ENCODE measurements at regions not wholly inside any gene's neighbourhood (a gene's known extent, or its start where the extent isn't known, plus 50 kb on each side); places are given as distances from the start of the nearest gene placed in this dataset.
"Not testable (repeated sequence)": the region's sequence is repeated elsewhere in the genome, so short reads cannot be mapped to it uniquely, and the experiment has no call there.

DNA sequence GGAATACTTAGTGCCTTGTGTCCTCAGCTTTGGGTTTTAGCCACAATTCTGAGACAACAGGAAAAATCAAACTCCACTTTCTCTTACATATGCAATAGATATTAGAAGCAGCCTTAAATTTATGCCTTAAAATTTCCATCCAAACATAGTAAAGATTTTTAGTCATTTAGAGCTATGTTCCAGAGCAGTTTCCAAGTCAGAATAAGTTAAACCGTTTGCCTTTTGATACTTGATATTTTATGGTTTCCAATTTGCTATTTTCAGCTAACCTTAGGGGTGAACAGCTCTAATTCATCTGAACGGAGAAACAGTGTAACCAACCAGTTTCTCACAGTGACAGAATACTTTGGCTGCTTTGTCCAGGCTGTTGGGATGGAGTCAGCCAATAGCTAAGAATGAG is 125.8 kb upstream of the RXFP1 start:
- Histone ChIP-seq H3K4me1 (ENCODE audit: control insufficient read depth, low read length) (no peaks in the 10 kb centered on the region), H3K36me3 (ENCODE audit: control insufficient read depth, low read length) (no peaks in the 10 kb centered on the region), H3K4me3 (ENCODE audit: low read length) (no peak overlapping the region), H3K9me3 (ENCODE audit: control insufficient read depth, insufficient read depth, low read length) (no peaks in the 10 kb centered on the region), H3F3A (ENCODE audit: control insufficient read depth, insufficient read depth) (no peaks in the 10 kb centered on the region), H3K79me2 (ENCODE audit: control insufficient read depth, low read length) (no peaks in the 10 kb centered on the region), H3K9me2 (replicated peaks; ENCODE audit: control insufficient read depth, low read length) (no peaks in the 10 kb centered on the region), H4K20me1 (ENCODE audit: control insufficient read depth, insufficient read depth, low read depth, low read length) (no peaks in the 10 kb centered on the region), H3K27me3 (ENCODE audit: control insufficient read depth, low read length) (no peaks in the 10 kb centered on the region), H3K4me2 (ENCODE audit: low read length) (no peak overlapping the region), H3K27ac (ENCODE audit: low read depth, low read length) (no peak overlapping the region)
- no peak for TF ChIP-seq CTCF (IDR thresholded peaks at IDR 0.05; ENCODE audit: low read depth, low read length, poor library complexity, severe bottlenecking)

DNA sequence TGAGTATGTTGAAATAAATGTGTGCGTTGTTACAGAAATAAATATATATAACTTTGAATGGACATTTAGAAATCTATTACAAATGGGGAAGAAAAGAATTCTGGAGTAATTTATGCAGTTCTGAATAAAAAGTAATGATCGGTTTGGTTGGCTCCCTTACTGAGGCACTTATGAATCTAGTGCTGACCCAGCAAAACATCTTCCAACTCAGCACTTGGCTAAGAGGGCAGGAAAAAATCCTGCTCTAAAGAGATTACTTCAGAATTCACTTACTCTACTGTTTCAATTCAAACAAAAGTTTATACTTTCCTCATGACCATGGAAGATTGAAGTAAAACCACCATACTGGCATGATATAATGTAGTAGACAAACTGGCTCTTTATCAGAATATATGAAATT is 123.9 kb upstream of the RXFP1 start:
- H3K27ac ChIP-seq (ENCODE audit: low read depth, low read length), result no peak overlapping the region
- no peaks in the 10 kb centered on the region for H3K9me3 ChIP-seq (ENCODE audit: control insufficient read depth, insufficient read depth, low read length)
- H4K20me1 ChIP-seq (ENCODE audit: control insufficient read depth, insufficient read depth, low read depth, low read length), result no peaks in the 10 kb centered on the region
- no peak overlapping the region for H3K4me2 ChIP-seq (ENCODE audit: low read length)
- H3K4me3 ChIP-seq (ENCODE audit: low read length), result no peak overlapping the region
- no peaks in the 10 kb centered on the region for H3K79me2 ChIP-seq (ENCODE audit: control insufficient read depth, low read length)
- no peaks in the 10 kb centered on the region for H3K36me3 ChIP-seq (ENCODE audit: control insufficient read depth, low read length)
- no peaks in the 10 kb centered on the region for H3K4me1 ChIP-seq (ENCODE audit: control insufficient read depth, low read length)
- TF ChIP-seq EZH2phosphoT487 (IDR thresholded peaks at IDR 0.05; ENCODE audit: borderline replicate concordance, low read length), result no peak
- no peak for TF ChIP-seq CTCF (IDR thresholded peaks at IDR 0.05; ENCODE audit: low read depth, low read length, poor library complexity, severe bottlenecking)
- no peaks in the 10 kb centered on the region for H3K9me2 ChIP-seq (replicated peaks; ENCODE audit: control insufficient read depth, low read length)
- H3F3A ChIP-seq (ENCODE audit: control insufficient read depth, insufficient read depth), result no peaks in the 10 kb centered on the region
- H3K27me3 ChIP-seq (ENCODE audit: control insufficient read depth, low read length), result no peaks in the 10 kb centered on the region

GRCh38 chr4:158407961-158408360 is 113.7 kb upstream of the RXFP1 start:
- not testable (repeated sequence) for H3K36me3 ChIP-seq (ENCODE audit: control insufficient read depth, low read length); H3K4me1 ChIP-seq (ENCODE audit: control insufficient read depth, low read length); H3K79me2 ChIP-seq (ENCODE audit: control insufficient read depth, low read length); H3K9me3 ChIP-seq (ENCODE audit: control insufficient read depth, insufficient read depth, low read length); H3K9me2 ChIP-seq (replicated peaks; ENCODE audit: control insufficient read depth, low read length); H3F3A ChIP-seq (ENCODE audit: control insufficient read depth, insufficient read depth); H3K27me3 ChIP-seq (ENCODE audit: control insufficient read depth, low read length); H3K4me2 ChIP-seq (ENCODE audit: low read length); H4K20me1 ChIP-seq (ENCODE audit: control insufficient read depth, insufficient read depth, low read depth, low read length); H3K27ac ChIP-seq (ENCODE audit: low read depth, low read length); H3K4me3 ChIP-seq (ENCODE audit: low read length)

DNA sequence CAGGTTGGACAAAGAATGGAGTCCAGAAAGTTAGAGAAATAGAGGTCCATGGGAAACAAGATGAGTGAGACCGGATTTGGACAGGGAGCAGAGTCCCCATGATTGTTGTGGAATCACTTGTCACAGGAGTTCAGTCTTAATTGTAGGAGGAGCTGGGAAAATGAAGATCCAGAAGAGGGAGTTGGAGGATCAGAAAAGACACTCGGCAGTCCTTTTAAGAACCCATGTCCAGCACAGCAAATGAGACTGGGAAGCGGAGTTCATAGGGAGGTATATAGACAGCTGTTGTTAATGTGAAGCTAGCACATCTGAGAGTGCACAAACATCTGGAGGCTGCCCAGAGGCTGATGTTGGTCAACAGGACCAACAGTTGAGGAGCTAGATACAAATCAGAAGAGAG is 111.4 kb upstream of the RXFP1 start:
- no peak overlapping the region for H3K4me3 ChIP-seq (ENCODE audit: low read length)
- TF ChIP-seq CTCF (IDR thresholded peaks at IDR 0.05; ENCODE audit: low read depth, low read length, poor library complexity, severe bottlenecking) (no peak), EZH2phosphoT487 (IDR thresholded peaks at IDR 0.05; ENCODE audit: borderline replicate concordance, low read length) (no peak)

More for the DNA sequence above, 111.4 kb upstream of the RXFP1 start:
- Histone ChIP-seq H4K20me1 (ENCODE audit: control insufficient read depth, insufficient read depth, low read depth, low read length) (no peaks in the 10 kb centered on the region), H3K27ac (ENCODE audit: low read depth, low read length) (no peak overlapping the region), H3K9me3 (ENCODE audit: control insufficient read depth, insufficient read depth, low read length) (no peaks in the 10 kb centered on the region), H3K36me3 (ENCODE audit: control insufficient read depth, low read length) (no peaks in the 10 kb centered on the region), H3K4me1 (ENCODE audit: control insufficient read depth, low read length) (no peaks in the 10 kb centered on the region), H3K9me2 (replicated peaks; ENCODE audit: control insufficient read depth, low read length) (no peaks in the 10 kb centered on the region), H3K27me3 (ENCODE audit: control insufficient read depth, low read length) (no peaks in the 10 kb centered on the region), H3K79me2 (ENCODE audit: control insufficient read depth, low read length) (no peaks in the 10 kb centered on the region), H3F3A (ENCODE audit: control insufficient read depth, insufficient read depth) (no peaks in the 10 kb centered on the region), H3K4me2 (ENCODE audit: low read length) (no peak overlapping the region)

All from DOHH2 (cell line).